ENCODE measurements at regions not wholly inside any gene's neighbourhood (a gene's known extent, or its start where the extent isn't known, plus 50 kb on each side); places are given as distances from the start of the nearest gene placed in this dataset.

DNA sequence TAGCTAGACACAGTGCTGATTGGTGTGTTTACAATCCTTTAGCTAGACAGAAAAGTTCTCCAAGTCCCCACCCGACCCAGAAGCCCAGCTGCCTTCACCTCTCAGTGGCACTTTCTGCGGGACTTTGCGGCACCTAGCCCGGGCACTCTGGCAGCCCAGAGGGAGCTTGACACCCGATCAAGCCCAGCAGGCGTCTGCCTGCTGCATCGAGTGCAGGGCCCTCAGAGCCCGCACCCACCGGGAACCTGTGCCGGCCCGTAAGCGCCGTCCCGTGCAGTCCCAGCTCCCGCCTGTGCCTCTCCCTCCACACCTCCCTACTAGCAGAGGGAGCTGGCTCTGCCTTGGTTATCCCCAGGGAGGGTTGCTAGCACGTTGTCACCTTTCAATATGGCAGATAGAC lies 631.0 kb upstream of the STXBP6 start:
- TF ChIP-seq RELA (CRISPR knock-in tag; IDR thresholded peaks at IDR 0.05), result no peak
- TF ChIP-seq, protein P1, sequence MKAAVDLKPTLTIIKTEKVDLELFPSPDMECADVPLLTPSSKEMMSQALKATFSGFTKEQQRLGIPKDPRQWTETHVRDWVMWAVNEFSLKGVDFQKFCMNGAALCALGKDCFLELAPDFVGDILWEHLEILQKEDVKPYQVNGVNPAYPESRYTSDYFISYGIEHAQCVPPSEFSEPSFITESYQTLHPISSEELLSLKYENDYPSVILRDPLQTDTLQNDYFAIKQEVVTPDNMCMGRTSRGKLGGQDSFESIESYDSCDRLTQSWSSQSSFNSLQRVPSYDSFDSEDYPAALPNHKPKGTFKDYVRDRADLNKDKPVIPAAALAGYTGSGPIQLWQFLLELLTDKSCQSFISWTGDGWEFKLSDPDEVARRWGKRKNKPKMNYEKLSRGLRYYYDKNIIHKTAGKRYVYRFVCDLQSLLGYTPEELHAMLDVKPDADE (CRISPR knock-in tag; IDR thresholded peaks at IDR 0.05), result no peak
- TF ChIP-seq MIXL1 (CRISPR knock-in tag; IDR thresholded peaks at IDR 0.05), result no peak
- no peak for TF ChIP-seq CTCF (CRISPR knock-in tag; IDR thresholded peaks at IDR 0.05)
- TF ChIP-seq SP2 (CRISPR knock-in tag; IDR thresholded peaks at IDR 0.05), result no peak

Measured in HepG2 (cell line).